HFFc6 (cell line): ENCODE measurements at regions not wholly inside any gene's neighbourhood (a gene's known extent, or its start where the extent isn't known, plus 50 kb on each side); places are given as distances from the start of the nearest gene placed in this dataset.

ENCODE experiments used
- DNase-seq: peaks from one replicate; pipeline ENCODE4 v3.0.0-alpha.2; 2018
- H3K27ac Mint-ChIP-seq: 2 replicates; pipeline ENCODE4 v1.8.0; 2020; ENCODE audit warnings: mild to moderate bottlenecking, mixed read lengths
- H3K27me3 Mint-ChIP-seq: 2 replicates; pipeline ENCODE4 v1.8.0; 2021; ENCODE audit warnings: mild to moderate bottlenecking, moderate library complexity, mixed read lengths; ENCODE audit not compliant: insufficient read depth
- H3K36me3 Mint-ChIP-seq: 2 replicates; pipeline ENCODE4 v1.8.0; 2021; ENCODE audit warnings: low read depth, mixed read lengths
- H3K4me1 Mint-ChIP-seq: 2 replicates; pipeline ENCODE4 v1.8.0; 2020; ENCODE audit warnings: low read depth, mixed read lengths
- H3K4me3 Mint-ChIP-seq: 2 replicates; pipeline ENCODE4 v1.8.0; 2020; ENCODE audit warnings: mild to moderate bottlenecking, moderate library complexity, mixed read lengths
- H3K9me3 Mint-ChIP-seq: 2 replicates; pipeline ENCODE4 v1.8.0; 2020; ENCODE audit warnings: mild to moderate bottlenecking, mixed read lengths
- TF ChIP-seq, protein P1 (sequence below): fragments of 200-600 bp; sonication (generic); IDR thresholded peaks from 2 replicates; pipeline ENCODE4 v1.5.0; 2021; ENCODE audit warnings: antibody characterized with exemption, mild to moderate bottlenecking

DNA sequence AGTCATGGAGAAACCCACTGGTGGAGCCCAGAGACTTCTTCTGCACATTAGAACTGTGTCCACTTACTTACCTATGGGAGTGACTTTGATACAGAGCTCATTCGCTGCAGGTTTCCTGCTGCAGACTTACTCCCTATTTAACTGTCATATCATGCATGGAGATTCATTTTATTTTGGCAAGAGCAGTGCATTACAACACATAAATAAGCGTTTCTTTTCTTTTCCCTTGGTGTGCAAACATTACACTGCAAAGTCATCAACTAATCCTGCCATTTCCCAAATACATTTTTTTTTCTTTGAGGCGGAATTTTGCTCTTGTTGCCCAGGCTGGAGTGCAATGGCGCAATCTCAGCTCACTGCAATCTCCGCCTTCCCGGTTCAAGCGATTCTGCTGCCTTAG is 230.9 kb upstream of the SFRP2 start:
- H3K9me3 Mint-ChIP-seq: peaks cover 15% of the 10 kb centered on the region
- TF ChIP-seq, protein P1, sequence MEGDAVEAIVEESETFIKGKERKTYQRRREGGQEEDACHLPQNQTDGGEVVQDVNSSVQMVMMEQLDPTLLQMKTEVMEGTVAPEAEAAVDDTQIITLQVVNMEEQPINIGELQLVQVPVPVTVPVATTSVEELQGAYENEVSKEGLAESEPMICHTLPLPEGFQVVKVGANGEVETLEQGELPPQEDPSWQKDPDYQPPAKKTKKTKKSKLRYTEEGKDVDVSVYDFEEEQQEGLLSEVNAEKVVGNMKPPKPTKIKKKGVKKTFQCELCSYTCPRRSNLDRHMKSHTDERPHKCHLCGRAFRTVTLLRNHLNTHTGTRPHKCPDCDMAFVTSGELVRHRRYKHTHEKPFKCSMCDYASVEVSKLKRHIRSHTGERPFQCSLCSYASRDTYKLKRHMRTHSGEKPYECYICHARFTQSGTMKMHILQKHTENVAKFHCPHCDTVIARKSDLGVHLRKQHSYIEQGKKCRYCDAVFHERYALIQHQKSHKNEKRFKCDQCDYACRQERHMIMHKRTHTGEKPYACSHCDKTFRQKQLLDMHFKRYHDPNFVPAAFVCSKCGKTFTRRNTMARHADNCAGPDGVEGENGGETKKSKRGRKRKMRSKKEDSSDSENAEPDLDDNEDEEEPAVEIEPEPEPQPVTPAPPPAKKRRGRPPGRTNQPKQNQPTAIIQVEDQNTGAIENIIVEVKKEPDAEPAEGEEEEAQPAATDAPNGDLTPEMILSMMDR: no peak
- no peak overlapping the region for H3K27ac Mint-ChIP-seq
- no peak for DNase-seq
- no peaks in the 10 kb centered on the region for H3K4me1 Mint-ChIP-seq
- H3K27me3 Mint-ChIP-seq: no peaks in the 10 kb centered on the region
- H3K4me3 Mint-ChIP-seq: no peak overlapping the region
- H3K36me3 Mint-ChIP-seq: no peaks in the 10 kb centered on the region

DNA sequence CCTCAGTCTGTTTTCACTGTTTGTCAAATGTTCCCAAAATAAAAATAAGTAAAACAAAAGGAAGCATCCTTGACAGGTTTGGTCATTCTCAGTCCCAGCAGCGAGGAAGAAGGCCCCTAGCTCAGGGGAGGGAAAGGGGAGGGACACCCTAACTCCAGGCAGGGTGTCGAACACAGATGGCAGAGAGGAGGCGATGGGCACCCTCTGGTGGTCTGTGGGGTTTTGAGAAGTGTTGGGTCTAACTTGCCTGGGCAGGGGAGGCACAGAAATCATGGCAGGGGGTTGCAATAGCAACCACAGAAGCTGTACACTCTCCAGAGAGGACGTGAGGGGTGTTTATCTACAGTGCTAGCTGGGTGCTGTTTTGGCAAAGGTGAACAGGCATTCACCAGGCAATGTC is 229.8 kb upstream of the SFRP2 start:
- Mint-ChIP-seq H3K9me3 (peaks cover 11% of the 10 kb centered on the region), H3K4me3 (no peak overlapping the region), H3K27me3 (no peaks in the 10 kb centered on the region), H3K36me3 (no peaks in the 10 kb centered on the region), H3K27ac (no peak overlapping the region), H3K4me1 (no peaks in the 10 kb centered on the region)
- TF ChIP-seq, protein P1: no peak
- DNase-seq: no peak

DNA sequence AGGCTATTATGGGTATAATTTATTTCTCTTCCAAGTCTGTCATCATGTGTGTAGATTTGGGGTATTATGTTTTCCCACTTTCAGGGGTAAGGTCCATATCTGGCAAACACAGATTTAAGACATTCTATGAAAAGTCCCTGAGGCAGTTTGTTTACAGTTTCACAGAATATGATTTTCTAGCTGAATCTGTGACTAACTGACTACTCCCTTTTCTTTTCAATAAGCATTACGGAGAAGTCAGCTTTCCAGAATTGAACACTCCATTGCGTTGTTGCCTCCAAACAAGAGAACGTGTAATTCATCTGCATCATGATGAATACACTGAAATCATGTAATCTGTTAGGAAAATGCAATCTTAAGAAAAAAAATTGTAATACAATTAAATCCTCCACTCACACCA is 226.7 kb upstream of the SFRP2 start:
- Mint-ChIP-seq H3K4me3 (no peak overlapping the region), H3K36me3 (no peaks in the 10 kb centered on the region), H3K27me3 (peaks cover 2% of the 10 kb centered on the region; the same call in 1 of the 2 replicates), H3K9me3 (peaks cover 22% of the 10 kb centered on the region), H3K4me1 (no peaks in the 10 kb centered on the region), H3K27ac (no peak overlapping the region)
- TF ChIP-seq, protein P1: no peak
- DNase-seq: no peak

DNA sequence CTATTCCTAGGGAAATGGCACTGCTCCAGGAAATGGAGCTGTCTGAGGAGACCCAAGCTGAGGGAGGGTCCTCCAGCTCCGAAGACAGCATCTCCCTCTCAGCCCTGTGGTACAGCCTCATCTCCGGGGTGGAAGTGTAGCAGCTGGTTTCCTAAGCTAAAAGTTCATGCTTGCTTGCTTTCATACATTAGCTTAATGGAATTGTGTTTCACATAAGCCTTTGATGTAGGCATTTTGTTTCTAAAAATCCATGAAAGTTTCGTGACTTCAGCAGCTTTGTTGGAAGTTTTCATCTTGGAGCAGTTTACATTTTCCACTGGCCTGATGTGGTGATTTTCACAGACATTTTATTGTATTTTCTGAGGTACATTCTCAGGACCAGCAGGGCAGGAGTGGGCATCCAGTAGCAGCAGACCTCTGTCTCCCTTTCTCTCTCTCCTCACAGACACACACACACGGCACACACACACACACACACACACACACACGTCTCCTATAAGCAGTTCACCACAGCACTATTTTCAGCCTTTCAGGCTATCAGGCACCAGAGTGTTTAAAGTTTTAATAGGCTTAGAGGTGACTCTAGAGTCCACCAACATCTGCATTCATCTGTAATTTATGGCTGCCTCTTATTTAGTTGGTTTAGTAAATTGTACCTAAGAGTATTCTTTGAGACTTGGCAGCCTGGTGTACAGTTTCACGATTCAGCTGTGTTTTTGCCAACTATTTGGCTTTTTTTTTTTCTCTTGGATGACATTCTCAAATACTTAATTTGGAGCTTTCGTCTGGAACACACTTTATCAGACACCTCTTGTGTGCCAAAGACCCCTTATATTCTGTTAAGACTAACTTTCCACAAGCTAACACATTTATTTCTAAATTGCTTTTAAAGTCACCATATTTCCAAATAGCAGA is 225.8 kb upstream of the SFRP2 start:
- peaks cover 2% of the 10 kb centered on the region; the same call in 1 of the 2 replicates for H3K27me3 Mint-ChIP-seq
- DNase-seq: no peak
- H3K9me3 Mint-ChIP-seq: peaks cover 24% of the 10 kb centered on the region
- no peak overlapping the region for H3K27ac Mint-ChIP-seq
- H3K4me3 Mint-ChIP-seq: no peak overlapping the region
- TF ChIP-seq, protein P1: no peak
- no peaks in the 10 kb centered on the region for H3K4me1 Mint-ChIP-seq
- H3K36me3 Mint-ChIP-seq: no peaks in the 10 kb centered on the region

DNA sequence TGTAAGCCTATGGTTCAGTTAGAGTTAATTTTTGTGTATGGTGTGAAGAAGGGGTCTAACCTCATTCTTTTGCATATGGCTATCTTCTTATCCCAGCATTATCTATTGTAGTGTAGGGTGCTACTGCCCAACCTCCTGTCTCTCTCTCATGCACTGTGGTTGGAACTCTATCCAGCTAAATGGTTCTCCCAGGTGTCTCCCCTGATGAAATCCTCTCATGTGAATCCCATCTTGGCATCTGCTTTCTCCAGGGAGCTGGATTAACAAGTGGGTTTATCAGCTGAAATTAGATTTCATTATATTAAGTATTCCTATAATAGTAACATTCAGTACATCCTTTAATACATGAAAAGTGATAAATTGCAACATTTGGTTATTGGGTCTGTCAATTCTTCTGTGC is 224.7 kb upstream of the SFRP2 start:
- Mint-ChIP-seq H3K4me3 (no peak overlapping the region), H3K27ac (no peak overlapping the region), H3K4me1 (no peaks in the 10 kb centered on the region), H3K9me3 (peaks cover 24% of the 10 kb centered on the region), H3K27me3 (peaks cover 2% of the 10 kb centered on the region; the same call in 1 of the 2 replicates), H3K36me3 (no peaks in the 10 kb centered on the region)
- DNase-seq: no peak
- TF ChIP-seq, protein P1: no peak
